HCT116 (cell line): ENCODE measurements at regions not wholly inside any gene's neighbourhood (a gene's known extent, or its start where the extent isn't known, plus 50 kb on each side); places are given as distances from the start of the nearest gene placed in this dataset.

Experiments used
- ATAC-seq: fragments of 200-7000 bp; cut with Tn5 transposase; 2 replicates; pipeline ENCODE4 v1.9.1; 2020; ENCODE audit warnings: mild to moderate bottlenecking, moderate library complexity
- BruUV-seq: library from RNA; stranded (reverse); fragments of 400-500 nt; replicated peaks from 2 replicates; lab custom pipeline; 2021; lab: Mats Ljungman, UMichigan
- CTCF ChIA-PET: fragments of 300-600 bp; sonication (Branson Sonifier 250); formaldehyde crosslinking; loops from one replicate; lab custom pipeline; 2021; ENCODE audit warnings: antibody characterized with exemption; lab: Charles Lee
- POLR2A ChIA-PET: fragments of 300-600, 350-600 bp; sonication (Branson Sonifier 250); formaldehyde crosslinking; loops from one replicate; lab custom pipeline; 2021; ENCODE audit warnings: antibody characterized with exemption; lab: Charles Lee
- RAD21 ChIA-PET, 2 experiments: fragments of 300-600 bp; sonication (Branson Sonifier 250); formaldehyde crosslinking; loops; one replicate each; lab custom pipeline; 2023; ENCODE audit warnings: low total read pairs in 2 of 2; ENCODE audit not compliant: uncharacterized antibody in 2 of 2, unreplicated experiment in 2 of 2, low non-redundant PET in 1 of 2; lab: Charles Lee
- DNase-seq: peaks from one replicate; pipeline ENCODE4 v3.0.0-alpha.2; 2010; ENCODE audit warnings: low read depth, low spot score
- H2AFZ ChIP-seq: fragments of 200-600 bp; shearing (Covaris generic), sonication (generic); 2 replicates; pipeline ENCODE4 v1.6.1; 2017; ENCODE audit warnings: low read depth, mixed run types, mixed read lengths, antibody characterized with exemption, low read length; ENCODE audit not compliant: poor library complexity, severe bottlenecking
- H3K27ac ChIP-seq: 2 replicates; pipeline ENCODE4 v1.5.1; 2012; ENCODE audit warnings: low read depth, low read length
- H3K27me3 ChIP-seq: fragments of 200-600 bp; sonication (generic); 2 replicates; pipeline ENCODE4 v1.6.1; 2016; ENCODE audit warnings: mixed run types, low read length, mixed read lengths; ENCODE audit not compliant: insufficient read depth
- H3K36me3 ChIP-seq, 2 experiments: fragments of 200-500 bp in 1 of 2; fragments of 200-600 bp in 1 of 2; sonication (Bioruptor generic) in 1 of 2; sonication (generic) in 1 of 2; 2 replicates each; pipeline versions ENCODE4 v1.5.1 to v1.6.1; 2014 to 2016; ENCODE audit warnings: low read length in 2 of 2, inconsistent platforms in 1 of 2, mixed read lengths in 1 of 2, mixed run types in 1 of 2; ENCODE audit not compliant: insufficient read depth in 2 of 2, control insufficient read depth in 1 of 2
- H3K4me1 ChIP-seq, 2 experiments: fragments of 200-600 bp in 1 of 2; sonication (generic) in 1 of 2; 2 replicates each; pipeline versions ENCODE4 v1.5.1 to v1.6.1; 2012 to 2017; ENCODE audit warnings: low read length in 2 of 2, inconsistent platforms in 1 of 2, mild to moderate bottlenecking in 1 of 2, mixed read lengths in 1 of 2, mixed run types in 1 of 2, moderate library complexity in 1 of 2; ENCODE audit not compliant: insufficient read depth in 2 of 2, control insufficient read depth in 1 of 2
- H3K4me2 ChIP-seq: fragments of 200-600 bp; sonication (generic); 2 replicates; pipeline ENCODE4 v1.6.1; 2017; ENCODE audit warnings: mixed run types, low read length, mixed read lengths
- H3K4me3 ChIP-seq, 2 experiments: fragments of 200-600 bp in 1 of 2; sonication (generic) in 1 of 2; replicated peaks in 1 of 2; 2 replicates each; pipeline ENCODE4 v1.5.1; 2011 to 2016; ENCODE audit warnings: low read length in 2 of 2, control low read depth in 1 of 2, low read depth in 1 of 2, mild to moderate bottlenecking in 1 of 2, mixed read lengths in 1 of 2, mixed run types in 1 of 2
- H3K79me2 ChIP-seq: fragments of 200-600 bp; sonication (generic); 2 replicates; pipeline ENCODE4 v1.6.1; 2017; ENCODE audit warnings: mild to moderate bottlenecking, mixed run types, low read length, moderate library complexity, mixed read lengths; ENCODE audit not compliant: insufficient read depth
- H3K9ac ChIP-seq: fragments of 200-600 bp; sonication (generic); 2 replicates; pipeline ENCODE4 v1.6.1; 2016; ENCODE audit warnings: low read length, mixed read lengths
- H3K9me2 ChIP-seq: fragments of 200-600 bp; sonication (generic), shearing (Covaris generic); 2 replicates; pipeline ENCODE4 v1.6.1; 2017; ENCODE audit warnings: mixed run types, mild to moderate bottlenecking, moderate library complexity; ENCODE audit not compliant: insufficient read depth
- H3K9me3 ChIP-seq, 2 experiments: fragments of 200-500 bp in 1 of 2; fragments of 200-600 bp in 1 of 2; sonication (Bioruptor generic) in 1 of 2; sonication (generic) in 1 of 2; 2 replicates each; pipeline ENCODE4 v1.6.1; 2014 to 2017; ENCODE audit warnings: low read length in 2 of 2, mixed read lengths in 2 of 2, inconsistent platforms in 1 of 2, low read depth in 1 of 2, mild to moderate bottlenecking in 1 of 2, mixed run types in 1 of 2, moderate library complexity in 1 of 2; ENCODE audit not compliant: control insufficient read depth in 1 of 2, insufficient read depth in 1 of 2
- H4K20me1 ChIP-seq: fragments of 200-600 bp; sonication (generic), shearing (Covaris generic); 2 replicates; pipeline ENCODE4 v1.6.1; 2017; ENCODE audit warnings: mixed run types, mild to moderate bottlenecking, moderate library complexity; ENCODE audit not compliant: insufficient read depth
- CTCF ChIP-seq, 3 experiments: fragments of 200-600 bp in 1 of 3; sonication (generic) in 1 of 3; IDR thresholded peaks in 2 of 3; conservative IDR thresholded peaks in 1 of 3; 2 replicates each; pipeline ENCODE4 v1.5.1; 2012 to 2017; ENCODE audit warnings: low read depth in 2 of 3, low read length in 2 of 3, antibody characterized with exemption in 1 of 3, borderline replicate concordance in 1 of 3, control low read depth in 1 of 3, mild to moderate bottlenecking in 1 of 3, mixed read lengths in 1 of 3, mixed run types in 1 of 3, moderate library complexity in 1 of 3; ENCODE audit not compliant: insufficient read depth in 1 of 3
- EGR1 ChIP-seq: IDR thresholded peaks from 2 replicates; pipeline ENCODE4 v1.6.1; 2012; ENCODE audit warnings: low read depth
- FOSL1 ChIP-seq: IDR thresholded peaks from 2 replicates; pipeline ENCODE4 v1.6.1; 2012; ENCODE audit warnings: low read depth
- JUND ChIP-seq: IDR thresholded peaks from 2 replicates; pipeline ENCODE4 v1.6.1; 2012
- POLR2A ChIP-seq: IDR thresholded peaks from 2 replicates; pipeline ENCODE4 v1.7.0; 2011; ENCODE audit warnings: borderline replicate concordance; ENCODE audit not compliant: insufficient read depth, insufficient read length; ENCODE audit errors: extremely low read depth
- RAD21 ChIP-seq: IDR thresholded peaks from 2 replicates; pipeline ENCODE4 v1.6.1; 2012; ENCODE audit warnings: low read depth, mild to moderate bottlenecking
- SIN3A ChIP-seq: IDR thresholded peaks from 2 replicates; pipeline ENCODE4 v1.6.1; 2012; ENCODE audit warnings: low read depth
- SP1 ChIP-seq: IDR thresholded peaks from 2 replicates; pipeline ENCODE4 v1.6.1; 2012; ENCODE audit warnings: low read depth
- SRF ChIP-seq: IDR thresholded peaks from 2 replicates; pipeline ENCODE4 v1.6.1; 2012; ENCODE audit warnings: low read depth
- TCF7L2 ChIP-seq: IDR thresholded peaks from 2 replicates; pipeline ENCODE4 v1.7.0; 2011; ENCODE audit warnings: borderline replicate concordance, inconsistent platforms; ENCODE audit not compliant: insufficient read depth, insufficient read length; ENCODE audit errors: extremely low read depth
- YY1 ChIP-seq: IDR thresholded peaks from 2 replicates; pipeline ENCODE4 v1.6.1; 2011; ENCODE audit warnings: low read length, low read depth, moderate library complexity, mild to moderate bottlenecking; ENCODE audit not compliant: insufficient replicate concordance; ENCODE audit errors: extremely low read depth
- ZBTB33 ChIP-seq: IDR thresholded peaks from 2 replicates; pipeline ENCODE4 v1.6.1; 2011; ENCODE audit warnings: mild to moderate bottlenecking, low read length, moderate library complexity; ENCODE audit not compliant: insufficient replicate concordance; ENCODE audit errors: extremely low read depth
- ZFX ChIP-seq: fragments of 450-650 bp; IDR thresholded peaks from 2 replicates; pipeline ENCODE4 v1.6.1; 2017
- intact Hi-C: fragments of 100-400 bp; cut with micrococcal nuclease; formaldehyde crosslinking; loops from 2 replicates; pipeline ENCODE4 v1.10.0; 2022
- TF ChIP-seq, protein P1 (sequence below): IDR thresholded peaks from 2 replicates; pipeline ENCODE4 v1.6.1; 2012

GRCh38 chr5:29024052-29024451, 1985.7 kb upstream of the CDH9 start:
- ATAC-seq (no peak), DNase-seq (no peak)
- Histone ChIP-seq H3K9me2 (no peaks in the 10 kb centered on the region), H3K4me2 (no peak overlapping the region), H3K4me3 (no peak overlapping the region), H3K79me2 (no peaks in the 10 kb centered on the region), H4K20me1 (no peaks in the 10 kb centered on the region), H3K27me3 (no peaks in the 10 kb centered on the region), H3K9me3 (peaks cover 18 to 36% of the 10 kb centered on the region in 2 experiments; a peak in 2 of 4 replicates), H3K27ac (no peak overlapping the region), H3K36me3 (no peaks in the 10 kb centered on the region), H3K4me1 (no peaks in the 10 kb centered on the region), H2AFZ (no peak overlapping the region), H3K9ac (no peak overlapping the region)
- no peak for TF ChIP-seq JUND
- TF ChIP-seq SRF, result no peak
- no peak for TF ChIP-seq RAD21
- no peak for TF ChIP-seq CTCF (IDR thresholded peaks at IDR 0.05 in 2 of 3, conservative IDR thresholded peaks at IDR 0.05 in 1 of 3; ENCODE audit: borderline replicate concordance in 1 of 3, insufficient read depth in 1 of 3, low read depth in 2 of 3, low read length in 2 of 3)
- no peak for TF ChIP-seq SP1
- no peak for TF ChIP-seq TCF7L2
- POLR2A ChIA-PET, result no interaction called here
- CTCF ChIA-PET, result no interaction called here
- BruUV-seq, result no TSS peak
- intact Hi-C loops, result no loop called here
- RAD21 ChIA-PET, result no interaction called here

DNA sequence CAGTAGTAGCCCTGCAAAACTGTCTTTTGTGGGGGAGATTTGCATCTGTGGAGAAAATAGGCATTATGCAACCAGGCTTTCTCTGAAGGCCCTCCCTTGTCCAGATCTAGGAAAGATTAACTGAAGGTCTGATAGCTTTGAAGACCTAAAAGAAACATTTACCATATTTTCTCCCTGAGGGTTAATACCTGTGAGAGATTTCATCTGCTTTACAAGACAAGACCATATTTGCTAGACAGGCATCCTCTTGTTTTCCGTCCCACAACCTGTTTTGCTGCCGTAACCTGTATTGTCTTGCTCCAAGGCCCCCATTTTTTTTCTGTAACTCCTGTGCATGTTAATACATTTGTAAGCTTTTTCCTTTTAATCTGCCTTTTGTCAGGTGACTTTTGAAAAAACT, 1985.2 kb upstream of the CDH9 start:
- Histone ChIP-seq H3K27me3 (no peaks in the 10 kb centered on the region), H4K20me1 (no peaks in the 10 kb centered on the region), H3K4me1 (no peaks in the 10 kb centered on the region), H3K4me2 (no peak overlapping the region), H3K9ac (no peak overlapping the region), H3K27ac (no peak overlapping the region), H3K79me2 (no peaks in the 10 kb centered on the region), H3K9me2 (no peaks in the 10 kb centered on the region), H3K9me3 (peaks cover 14 to 32% of the 10 kb centered on the region in 2 experiments; a peak in 2 of 4 replicates), H3K4me3 (no peak overlapping the region), H3K36me3 (no peaks in the 10 kb centered on the region), H2AFZ (no peak overlapping the region)
- DNase-seq, result no peak
- BruUV-seq, result no TSS peak
- intact Hi-C loops, result no loop called here
- no peak for ATAC-seq
- CTCF ChIA-PET, result no interaction called here
- RAD21 ChIA-PET, result no interaction called here
- POLR2A ChIA-PET, result no interaction called here
- TF ChIP-seq FOSL1 (no peak), POLR2A (no peak), SIN3A (no peak), ZFX (no peak), EGR1 (no peak), JUND (no peak), YY1 (no peak), ZBTB33 (no peak), TCF7L2 (no peak)
- TF ChIP-seq, protein P1, sequence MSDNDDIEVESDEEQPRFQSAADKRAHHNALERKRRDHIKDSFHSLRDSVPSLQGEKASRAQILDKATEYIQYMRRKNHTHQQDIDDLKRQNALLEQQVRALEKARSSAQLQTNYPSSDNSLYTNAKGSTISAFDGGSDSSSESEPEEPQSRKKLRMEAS, result no peak
